Loucy (cell line): ENCODE measurements at regions not wholly inside any gene's neighbourhood (a gene's known extent, or its start where the extent isn't known, plus 50 kb on each side); places are given as distances from the start of the nearest gene placed in this dataset.

ENCODE experiments used
- CTCF ChIP-seq: fragments of 200-600 bp; sonication (generic); conservative IDR thresholded peaks from 2 replicates; pipeline ENCODE4 v1.5.1; 2014; ENCODE audit warnings: mild to moderate bottlenecking, antibody characterized with exemption, low read length
- EZH2phosphoT487 ChIP-seq: fragments of 200-600 bp; IDR thresholded peaks from 2 replicates; pipeline ENCODE4 v1.6.1; 2018; ENCODE audit warnings: antibody characterized with exemption, mild to moderate bottlenecking, moderate library complexity, borderline replicate concordance

- no peak for TF ChIP-seq EZH2phosphoT487
- no peak for TF ChIP-seq CTCF
These were observed 193.4 kb upstream of the GPR101 start for GRCh38 chrX:137227151-137227550.
